ENCODE measurements at regions not wholly inside any gene's neighbourhood (a gene's known extent, or its start where the extent isn't known, plus 50 kb on each side); places are given as distances from the start of the nearest gene placed in this dataset.

DNA sequence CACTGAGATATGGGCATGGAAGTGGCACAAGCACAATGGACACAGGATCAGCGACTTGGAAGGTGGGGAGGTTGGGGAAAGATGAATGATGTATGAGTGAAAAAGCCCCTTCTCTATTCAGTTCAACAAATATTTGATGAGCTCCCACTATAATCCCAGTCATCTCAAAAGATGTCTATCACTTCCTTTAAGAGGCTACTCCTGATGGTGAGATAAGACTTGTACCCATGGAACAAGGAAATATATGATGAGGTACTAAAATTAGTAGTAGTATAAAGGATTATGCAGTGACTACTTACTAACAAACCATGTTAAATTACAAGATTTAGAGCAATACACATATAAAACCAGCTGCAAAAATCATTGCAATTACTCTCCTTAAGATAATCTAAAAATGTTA, 107.8 kb upstream of the COL5A2 start:
- TF ChIP-seq, protein P1, sequence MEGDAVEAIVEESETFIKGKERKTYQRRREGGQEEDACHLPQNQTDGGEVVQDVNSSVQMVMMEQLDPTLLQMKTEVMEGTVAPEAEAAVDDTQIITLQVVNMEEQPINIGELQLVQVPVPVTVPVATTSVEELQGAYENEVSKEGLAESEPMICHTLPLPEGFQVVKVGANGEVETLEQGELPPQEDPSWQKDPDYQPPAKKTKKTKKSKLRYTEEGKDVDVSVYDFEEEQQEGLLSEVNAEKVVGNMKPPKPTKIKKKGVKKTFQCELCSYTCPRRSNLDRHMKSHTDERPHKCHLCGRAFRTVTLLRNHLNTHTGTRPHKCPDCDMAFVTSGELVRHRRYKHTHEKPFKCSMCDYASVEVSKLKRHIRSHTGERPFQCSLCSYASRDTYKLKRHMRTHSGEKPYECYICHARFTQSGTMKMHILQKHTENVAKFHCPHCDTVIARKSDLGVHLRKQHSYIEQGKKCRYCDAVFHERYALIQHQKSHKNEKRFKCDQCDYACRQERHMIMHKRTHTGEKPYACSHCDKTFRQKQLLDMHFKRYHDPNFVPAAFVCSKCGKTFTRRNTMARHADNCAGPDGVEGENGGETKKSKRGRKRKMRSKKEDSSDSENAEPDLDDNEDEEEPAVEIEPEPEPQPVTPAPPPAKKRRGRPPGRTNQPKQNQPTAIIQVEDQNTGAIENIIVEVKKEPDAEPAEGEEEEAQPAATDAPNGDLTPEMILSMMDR (conservative IDR thresholded peaks at IDR 0.05; ENCODE audit: low read depth in 2 of 2), result no peak
- TF ChIP-seq EZH2 (IDR thresholded peaks at IDR 0.05; ENCODE audit: low read depth, unreplicated experiment) (no peak), EZH2phosphoT487 (IDR thresholded peaks at IDR 0.05; ENCODE audit: unreplicated experiment) (no peak), POLR2AphosphoS5 (IDR thresholded peaks at IDR 0.05; ENCODE audit: low read depth) (no peak), CREB1 (CRISPR knock-in tag; IDR thresholded peaks at IDR 0.05; ENCODE audit: low read depth) (no peak), JUNB (IDR thresholded peaks at IDR 0.05; ENCODE audit: unreplicated experiment) (no peak)
- TF ChIP-seq, protein P2, sequence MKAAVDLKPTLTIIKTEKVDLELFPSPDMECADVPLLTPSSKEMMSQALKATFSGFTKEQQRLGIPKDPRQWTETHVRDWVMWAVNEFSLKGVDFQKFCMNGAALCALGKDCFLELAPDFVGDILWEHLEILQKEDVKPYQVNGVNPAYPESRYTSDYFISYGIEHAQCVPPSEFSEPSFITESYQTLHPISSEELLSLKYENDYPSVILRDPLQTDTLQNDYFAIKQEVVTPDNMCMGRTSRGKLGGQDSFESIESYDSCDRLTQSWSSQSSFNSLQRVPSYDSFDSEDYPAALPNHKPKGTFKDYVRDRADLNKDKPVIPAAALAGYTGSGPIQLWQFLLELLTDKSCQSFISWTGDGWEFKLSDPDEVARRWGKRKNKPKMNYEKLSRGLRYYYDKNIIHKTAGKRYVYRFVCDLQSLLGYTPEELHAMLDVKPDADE (IDR thresholded peaks at IDR 0.05), result no peak
- TF ChIP-seq, protein P3, sequence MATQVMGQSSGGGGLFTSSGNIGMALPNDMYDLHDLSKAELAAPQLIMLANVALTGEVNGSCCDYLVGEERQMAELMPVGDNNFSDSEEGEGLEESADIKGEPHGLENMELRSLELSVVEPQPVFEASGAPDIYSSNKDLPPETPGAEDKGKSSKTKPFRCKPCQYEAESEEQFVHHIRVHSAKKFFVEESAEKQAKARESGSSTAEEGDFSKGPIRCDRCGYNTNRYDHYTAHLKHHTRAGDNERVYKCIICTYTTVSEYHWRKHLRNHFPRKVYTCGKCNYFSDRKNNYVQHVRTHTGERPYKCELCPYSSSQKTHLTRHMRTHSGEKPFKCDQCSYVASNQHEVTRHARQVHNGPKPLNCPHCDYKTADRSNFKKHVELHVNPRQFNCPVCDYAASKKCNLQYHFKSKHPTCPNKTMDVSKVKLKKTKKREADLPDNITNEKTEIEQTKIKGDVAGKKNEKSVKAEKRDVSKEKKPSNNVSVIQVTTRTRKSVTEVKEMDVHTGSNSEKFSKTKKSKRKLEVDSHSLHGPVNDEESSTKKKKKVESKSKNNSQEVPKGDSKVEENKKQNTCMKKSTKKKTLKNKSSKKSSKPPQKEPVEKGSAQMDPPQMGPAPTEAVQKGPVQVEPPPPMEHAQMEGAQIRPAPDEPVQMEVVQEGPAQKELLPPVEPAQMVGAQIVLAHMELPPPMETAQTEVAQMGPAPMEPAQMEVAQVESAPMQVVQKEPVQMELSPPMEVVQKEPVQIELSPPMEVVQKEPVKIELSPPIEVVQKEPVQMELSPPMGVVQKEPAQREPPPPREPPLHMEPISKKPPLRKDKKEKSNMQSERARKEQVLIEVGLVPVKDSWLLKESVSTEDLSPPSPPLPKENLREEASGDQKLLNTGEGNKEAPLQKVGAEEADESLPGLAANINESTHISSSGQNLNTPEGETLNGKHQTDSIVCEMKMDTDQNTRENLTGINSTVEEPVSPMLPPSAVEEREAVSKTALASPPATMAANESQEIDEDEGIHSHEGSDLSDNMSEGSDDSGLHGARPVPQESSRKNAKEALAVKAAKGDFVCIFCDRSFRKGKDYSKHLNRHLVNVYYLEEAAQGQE (IDR thresholded peaks at IDR 0.05; ENCODE audit: unreplicated experiment), result no peak

Data from GM23338 (cell line).